K562 (cell line): ENCODE measurements at regions not wholly inside any gene's neighbourhood (a gene's known extent, or its start where the extent isn't known, plus 50 kb on each side); places are given as distances from the start of the nearest gene placed in this dataset.

ENCODE experiments used
- EP300 ChIP-seq: IDR thresholded peaks from 2 replicates; pipeline ENCODE4 v1.6.1; 2012; ENCODE audit warnings: low read length, improper control_type of control experiment
- FOXP1 ChIP-seq: sonication (generic); formaldehyde crosslinking; IDR thresholded peaks from 2 replicates; pipeline ENCODE4 v1.8.0; 2022; ENCODE audit warnings: mild to moderate bottlenecking, missing genetic modification reagents
- MAZ ChIP-seq, 2 experiments: fragments of 450-650 bp in 1 of 2; sonication (generic) in 1 of 2; formaldehyde crosslinking; IDR thresholded peaks in 1 of 2; conservative IDR thresholded peaks in 1 of 2; 2 replicates each; pipeline versions ENCODE4 v1.4.0 to v1.5.0; 2020; ENCODE audit warnings: mild to moderate bottlenecking in 1 of 2, missing genetic modification reagents in 1 of 2
- POLR3A ChIP-seq: IDR thresholded peaks from 2 replicates; pipeline ENCODE4 v1.6.1; 2011; ENCODE audit warnings: borderline replicate concordance, mild to moderate bottlenecking, moderate library complexity; ENCODE audit not compliant: insufficient read length, insufficient read depth; ENCODE audit errors: extremely low read depth
- SREBF2 ChIP-seq: sonication (generic); formaldehyde crosslinking; IDR thresholded peaks from 2 replicates; pipeline ENCODE4 v1.4.0; 2020; ENCODE audit warnings: mild to moderate bottlenecking, missing genetic modification reagents

DNA sequence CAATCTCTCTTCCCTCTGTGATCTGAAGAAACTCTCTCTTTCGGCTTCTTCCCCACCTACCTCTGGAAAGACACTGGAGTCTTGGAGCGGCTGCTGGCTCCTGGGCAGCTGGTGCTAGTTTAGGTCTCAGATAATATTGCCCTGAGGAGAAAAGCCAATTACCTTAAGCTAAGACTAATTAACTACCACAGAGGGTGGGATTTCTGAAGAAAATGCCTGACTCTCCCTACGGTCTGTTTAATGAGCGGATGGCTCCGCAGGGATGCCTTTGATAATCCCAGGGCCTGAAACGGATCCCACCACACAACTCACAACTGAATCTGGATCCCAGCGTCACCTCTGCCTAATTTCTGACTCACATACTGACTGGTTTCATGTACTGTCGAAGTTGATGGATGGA is 127.0 kb upstream of the NLRP1 start:
- TF ChIP-seq EP300 (no peak), POLR3A (no peak), MAZ (CRISPR knock-in tag; conservative IDR thresholded peaks at IDR 0.05 in 1 of 2, IDR thresholded peaks at IDR 0.05 in 1 of 2) (no peak), FOXP1 (no peak), SREBF2 (CRISPR knock-in tag) (no peak)
